ENCODE measurements at regions not wholly inside any gene's neighbourhood (a gene's known extent, or its start where the extent isn't known, plus 50 kb on each side); places are given as distances from the start of the nearest gene placed in this dataset.

GRCh38 chr9:38333047-38333446, 59.5 kb upstream of the ALDH1B1 start:
- no peak for TF ChIP-seq GABPA (IDR thresholded peaks at IDR 0.05 in 1 of 2, conservative IDR thresholded peaks at IDR 0.05 in 1 of 2)
- no peak for TF ChIP-seq FOXA1 (IDR thresholded peaks at IDR 0.05)
- TF ChIP-seq YY1 (IDR thresholded peaks at IDR 0.05) = no peak
- TF ChIP-seq REST (IDR thresholded peaks at IDR 0.05) = no peak
- TF ChIP-seq ATF3 (IDR thresholded peaks at IDR 0.05) = no peak
- no peak for TF ChIP-seq ZBTB33 (IDR thresholded peaks at IDR 0.05)
- TF ChIP-seq NR2F2 (IDR thresholded peaks at IDR 0.05) = no peak
- TF ChIP-seq FOXA2 (IDR thresholded peaks at IDR 0.05) = no peak
- no peak for TF ChIP-seq EGR1 (IDR thresholded peaks at IDR 0.05; ENCODE audit: low read depth in 2 of 2)
- TF ChIP-seq JUND (IDR thresholded peaks at IDR 0.05) = no peak
- TF ChIP-seq TAF1 (conservative IDR thresholded peaks at IDR 0.05) = no peak
- no peak for TF ChIP-seq HNF4G (IDR thresholded peaks at IDR 0.05)
- no peak for TF ChIP-seq HNF4A (conservative IDR thresholded peaks at IDR 0.05)
- TF ChIP-seq RAD21 (IDR thresholded peaks at IDR 0.05) = no peak
- no peak for TF ChIP-seq SP1 (IDR thresholded peaks at IDR 0.05)
- TF ChIP-seq CTCF (IDR thresholded peaks at IDR 0.05; ENCODE audit: low read depth, low read length, missing input control) = no peak
- TF ChIP-seq RXRA (IDR thresholded peaks at IDR 0.05) = no peak
- H3K36me3 ChIP-seq (ENCODE audit: control insufficient read depth in 4 of 4, insufficient read depth in 3 of 4, low read depth in 1 of 4, low read length in 3 of 4) = no peaks in the 10 kb centered on the region
- H3K27ac ChIP-seq (ENCODE audit: low read depth in 1 of 2, low read length in 2 of 2) = no peak overlapping the region
- 90% methylated on average over 5 of the region's 5 CpGs for WGBS
- H3K9ac ChIP-seq (ENCODE audit: low read depth in 1 of 2, low read length in 2 of 2) = no peak overlapping the region
- peaks cover 0 to 1% (median 0%) of the 10 kb centered on the region in 4 donors for H3K4me1 ChIP-seq (ENCODE audit: control insufficient read depth in 4 of 4, insufficient read depth in 4 of 4, low read length in 3 of 4)
- H3K27me3 ChIP-seq (ENCODE audit: control insufficient read depth in 4 of 4, insufficient read depth in 4 of 4, low read length in 3 of 4) = no peaks in the 10 kb centered on the region
- no peak overlapping the region for H3K4me3 ChIP-seq (ENCODE audit: low read depth in 1 of 3, low read length in 3 of 3)
- H3K9me3 ChIP-seq (ENCODE audit: control insufficient read depth in 4 of 4, low read length in 3 of 4) = no peaks in the 10 kb centered on the region
- no peak for DNase-seq (ENCODE audit: low spot score)

- H3K4me3 ChIP-seq (ENCODE audit: low read depth in 1 of 3, low read length in 3 of 3) = no peak overlapping the region
- WGBS = 95% methylated on average over 4 of the region's 4 CpGs
- H3K36me3 ChIP-seq (ENCODE audit: control insufficient read depth in 4 of 4, insufficient read depth in 3 of 4, low read depth in 1 of 4, low read length in 3 of 4) = no peaks in the 10 kb centered on the region
- no peak overlapping the region for H3K27ac ChIP-seq (ENCODE audit: low read depth in 1 of 2, low read length in 2 of 2)
- TF ChIP-seq HNF4A (conservative IDR thresholded peaks at IDR 0.05) (no peak), FOXA1 (IDR thresholded peaks at IDR 0.05) (no peak), RAD21 (IDR thresholded peaks at IDR 0.05) (no peak)
- H3K9me3 ChIP-seq (ENCODE audit: control insufficient read depth in 4 of 4, low read length in 3 of 4) = no peaks in the 10 kb centered on the region
- H3K27me3 ChIP-seq (ENCODE audit: control insufficient read depth in 4 of 4, insufficient read depth in 4 of 4, low read length in 3 of 4) = no peaks in the 10 kb centered on the region
- H3K4me1 ChIP-seq (ENCODE audit: control insufficient read depth in 4 of 4, insufficient read depth in 4 of 4, low read length in 3 of 4) = no peaks in the 10 kb centered on the region
- no peak for DNase-seq (ENCODE audit: low spot score)
- no peak overlapping the region for H3K9ac ChIP-seq (ENCODE audit: low read depth in 1 of 2, low read length in 2 of 2)
These were observed 59.9 kb upstream of the ALDH1B1 start for GRCh38 chr9:38332625-38333024.

All from liver (tissue), 8 donors.